ENCODE measurements at regions not wholly inside any gene's neighbourhood (a gene's known extent, or its start where the extent isn't known, plus 50 kb on each side); places are given as distances from the start of the nearest gene placed in this dataset.
"Not testable (repeated sequence)": the region's sequence is repeated elsewhere in the genome, so short reads cannot be mapped to it uniquely, and the experiment has no call there.

DNA sequence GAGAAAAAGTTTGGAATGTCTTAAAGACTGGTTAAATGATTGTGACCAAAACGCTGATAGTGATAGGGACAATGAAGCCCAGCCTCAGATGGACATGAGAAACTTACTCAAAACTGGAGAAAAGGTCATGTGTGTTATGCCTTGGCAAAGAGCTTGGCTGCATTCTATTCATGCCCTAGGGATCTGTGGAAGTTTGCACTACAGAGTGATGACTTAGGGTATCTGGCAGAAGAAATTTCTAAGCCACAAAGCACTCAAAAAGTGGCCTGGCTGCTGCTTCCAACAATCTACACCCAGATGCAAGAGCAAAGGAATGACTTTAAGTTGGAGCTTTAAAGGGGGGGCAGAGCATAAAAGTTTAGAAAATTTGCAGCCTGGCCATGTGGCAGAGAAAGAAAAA, 521.3 kb downstream of the UQCRFS1 start (continued):
- no peak for TF ChIP-seq ZFP69B (tag by site-specific recombination; IDR thresholded peaks at IDR 0.05)
- no peak for TF ChIP-seq SCRT1 (tag by site-specific recombination; IDR thresholded peaks at IDR 0.05; ENCODE audit: borderline replicate concordance)
- no peak for TF ChIP-seq ZNF24 (tag by site-specific recombination; IDR thresholded peaks at IDR 0.05)
- TF ChIP-seq ZNF670 (tag by site-specific recombination; IDR thresholded peaks at IDR 0.05; ENCODE audit: low read depth): no peak

GRCh38 chr19:28689464-28689863, 523.5 kb downstream of the UQCRFS1 start:
- H3K9me3 ChIP-seq (ENCODE audit: control insufficient read depth, insufficient read depth, low read depth, low read length); H3K27ac ChIP-seq (ENCODE audit: extremely low read depth, low read depth, low read length); H3K4me3 ChIP-seq (ENCODE audit: low read depth, low read length); POLR2A ChIA-PET; H3K4me1 ChIP-seq (ENCODE audit: control insufficient read depth, insufficient read depth, low read length): not testable (repeated sequence)
- CTCF ChIA-PET: interaction anchor here (1.2 kb wide), 1 partner anchor 222 kb away, joined by 3 read pairs; no protein-coding TSS in a partner anchor
- H3K36me3 ChIP-seq (ENCODE audit: control insufficient read depth in 2 of 2, insufficient read depth in 1 of 2, low read length in 2 of 2): peaks cover 0 to 53% of the 10 kb centered on the region in 2 experiments; a peak in 2 of 3 replicates

- Histone ChIP-seq H3K4me3 (ENCODE audit: low read depth, low read length) (no peak overlapping the region), H3K9me3 (ENCODE audit: control insufficient read depth, insufficient read depth, low read depth, low read length) (peaks cover 7% of the 10 kb centered on the region), H3K36me3 (ENCODE audit: control insufficient read depth in 2 of 2, insufficient read depth in 1 of 2, low read length in 2 of 2) (peaks cover 0 to 43% of the 10 kb centered on the region in 2 experiments; a peak in 2 of 3 replicates), H3K4me1 (ENCODE audit: control insufficient read depth, insufficient read depth, low read length) (peaks cover 8% of the 10 kb centered on the region; the same call in 1 of the 2 replicates), H3K27ac (ENCODE audit: extremely low read depth, low read depth, low read length) (no peak overlapping the region)
- ChIA-PET CTCF (interaction anchor here (0.6 to 2.0 kb wide), 8 partner anchors 13 to 714 kb away, joined by 3 to 9 read pairs (median 4); no protein-coding TSS in a partner anchor), POLR2A (no interaction called here)
- TF ChIP-seq, protein P1, sequence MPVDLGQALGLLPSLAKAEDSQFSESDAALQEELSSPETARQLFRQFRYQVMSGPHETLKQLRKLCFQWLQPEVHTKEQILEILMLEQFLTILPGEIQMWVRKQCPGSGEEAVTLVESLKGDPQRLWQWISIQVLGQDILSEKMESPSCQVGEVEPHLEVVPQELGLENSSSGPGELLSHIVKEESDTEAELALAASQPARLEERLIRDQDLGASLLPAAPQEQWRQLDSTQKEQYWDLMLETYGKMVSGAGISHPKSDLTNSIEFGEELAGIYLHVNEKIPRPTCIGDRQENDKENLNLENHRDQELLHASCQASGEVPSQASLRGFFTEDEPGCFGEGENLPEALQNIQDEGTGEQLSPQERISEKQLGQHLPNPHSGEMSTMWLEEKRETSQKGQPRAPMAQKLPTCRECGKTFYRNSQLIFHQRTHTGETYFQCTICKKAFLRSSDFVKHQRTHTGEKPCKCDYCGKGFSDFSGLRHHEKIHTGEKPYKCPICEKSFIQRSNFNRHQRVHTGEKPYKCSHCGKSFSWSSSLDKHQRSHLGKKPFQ (tag by site-specific recombination; IDR thresholded peaks at IDR 0.05): no peak
- TF ChIP-seq ZNF791 (tag by site-specific recombination; IDR thresholded peaks at IDR 0.05) (no peak), KLF8 (tag by site-specific recombination; IDR thresholded peaks at IDR 0.05) (no peak), ZNF366 (tag by site-specific recombination; conservative IDR thresholded peaks at IDR 0.05) (no peak), ZFP37 (tag by site-specific recombination; IDR thresholded peaks at IDR 0.05) (no peak), ZNF202 (tag by site-specific recombination; IDR thresholded peaks at IDR 0.05; ENCODE audit: borderline replicate concordance) (no peak), ZNF214 (tag by site-specific recombination; IDR thresholded peaks at IDR 0.05; ENCODE audit: borderline replicate concordance) (no peak), ZNF2 (tag by site-specific recombination; IDR thresholded peaks at IDR 0.05) (no peak), ZNF776 (tag by site-specific recombination; IDR thresholded peaks at IDR 0.05; ENCODE audit: borderline replicate concordance) (no peak), ZNF184 (tag by site-specific recombination; IDR thresholded peaks at IDR 0.05) (no peak), BCL11A (tag by site-specific recombination; IDR thresholded peaks at IDR 0.05; ENCODE audit: low read depth) (no peak), ZNF639 (tag by site-specific recombination; IDR thresholded peaks at IDR 0.05) (no peak), ZNF426 (tag by site-specific recombination; IDR thresholded peaks at IDR 0.05) (no peak), SP7 (tag by site-specific recombination; IDR thresholded peaks at IDR 0.05) (no peak), ZNF843 (tag by site-specific recombination; IDR thresholded peaks at IDR 0.05) (no peak), ZBTB21 (tag by site-specific recombination; IDR thresholded peaks at IDR 0.05) (no peak)
- TF ChIP-seq, protein P2, sequence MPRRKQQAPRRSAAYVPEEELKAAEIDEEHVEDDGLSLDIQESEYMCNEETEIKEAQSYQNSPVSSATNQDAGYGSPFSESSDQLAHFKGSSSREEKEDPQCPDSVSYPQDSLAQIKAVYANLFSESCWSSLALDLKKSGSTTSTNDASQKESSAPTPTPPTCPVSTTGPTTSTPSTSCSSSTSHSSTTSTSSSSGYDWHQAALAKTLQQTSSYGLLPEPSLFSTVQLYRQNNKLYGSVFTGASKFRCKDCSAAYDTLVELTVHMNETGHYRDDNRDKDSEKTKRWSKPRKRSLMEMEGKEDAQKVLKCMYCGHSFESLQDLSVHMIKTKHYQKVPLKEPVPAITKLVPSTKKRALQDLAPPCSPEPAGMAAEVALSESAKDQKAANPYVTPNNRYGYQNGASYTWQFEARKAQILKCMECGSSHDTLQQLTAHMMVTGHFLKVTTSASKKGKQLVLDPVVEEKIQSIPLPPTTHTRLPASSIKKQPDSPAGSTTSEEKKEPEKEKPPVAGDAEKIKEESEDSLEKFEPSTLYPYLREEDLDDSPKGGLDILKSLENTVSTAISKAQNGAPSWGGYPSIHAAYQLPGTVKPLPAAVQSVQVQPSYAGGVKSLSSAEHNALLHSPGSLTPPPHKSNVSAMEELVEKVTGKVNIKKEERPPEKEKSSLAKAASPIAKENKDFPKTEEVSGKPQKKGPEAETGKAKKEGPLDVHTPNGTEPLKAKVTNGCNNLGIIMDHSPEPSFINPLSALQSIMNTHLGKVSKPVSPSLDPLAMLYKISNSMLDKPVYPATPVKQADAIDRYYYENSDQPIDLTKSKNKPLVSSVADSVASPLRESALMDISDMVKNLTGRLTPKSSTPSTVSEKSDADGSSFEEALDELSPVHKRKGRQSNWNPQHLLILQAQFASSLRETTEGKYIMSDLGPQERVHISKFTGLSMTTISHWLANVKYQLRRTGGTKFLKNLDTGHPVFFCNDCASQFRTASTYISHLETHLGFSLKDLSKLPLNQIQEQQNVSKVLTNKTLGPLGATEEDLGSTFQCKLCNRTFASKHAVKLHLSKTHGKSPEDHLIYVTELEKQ (tag by site-specific recombination; IDR thresholded peaks at IDR 0.05; ENCODE audit: borderline replicate concordance): no peak
- TF ChIP-seq, protein P3, sequence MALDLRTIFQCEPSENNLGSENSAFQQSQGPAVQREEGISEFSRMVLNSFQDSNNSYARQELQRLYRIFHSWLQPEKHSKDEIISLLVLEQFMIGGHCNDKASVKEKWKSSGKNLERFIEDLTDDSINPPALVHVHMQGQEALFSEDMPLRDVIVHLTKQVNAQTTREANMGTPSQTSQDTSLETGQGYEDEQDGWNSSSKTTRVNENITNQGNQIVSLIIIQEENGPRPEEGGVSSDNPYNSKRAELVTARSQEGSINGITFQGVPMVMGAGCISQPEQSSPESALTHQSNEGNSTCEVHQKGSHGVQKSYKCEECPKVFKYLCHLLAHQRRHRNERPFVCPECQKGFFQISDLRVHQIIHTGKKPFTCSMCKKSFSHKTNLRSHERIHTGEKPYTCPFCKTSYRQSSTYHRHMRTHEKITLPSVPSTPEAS (tag by site-specific recombination; IDR thresholded peaks at IDR 0.05): no peak
- TF ChIP-seq, protein P4, sequence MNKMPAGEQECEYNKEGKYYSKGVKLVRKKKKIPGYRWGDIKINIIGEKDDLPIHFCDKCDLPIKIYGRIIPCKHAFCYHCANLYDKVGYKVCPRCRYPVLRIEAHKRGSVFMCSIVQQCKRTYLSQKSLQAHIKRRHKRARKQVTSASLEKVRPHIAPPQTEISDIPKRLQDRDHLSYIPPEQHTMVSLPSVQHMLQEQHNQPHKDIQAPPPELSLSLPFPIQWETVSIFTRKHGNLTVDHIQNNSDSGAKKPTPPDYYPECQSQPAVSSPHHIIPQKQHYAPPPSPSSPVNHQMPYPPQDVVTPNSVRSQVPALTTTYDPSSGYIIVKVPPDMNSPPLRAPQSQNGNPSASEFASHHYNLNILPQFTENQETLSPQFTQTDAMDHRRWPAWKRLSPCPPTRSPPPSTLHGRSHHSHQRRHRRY (tag by site-specific recombination; IDR thresholded peaks at IDR 0.05): no peak
Observed at GRCh38 chr19:28687296-28687695, 525.7 kb downstream of the UQCRFS1 start.
